Activated naive CD4-positive, alpha-beta T cell treated with anti-CD3 and anti-CD28 coated beads, Interleukin-2, amount 50 U/mL, for 72 hours (primary cell): ENCODE measurements at regions not wholly inside any gene's neighbourhood (a gene's known extent, or its start where the extent isn't known, plus 50 kb on each side); places are given as distances from the start of the nearest gene placed in this dataset.
A peak's percentile ranks its signal among the peaks of the same experiment; 100 is the strongest.
"Not testable (repeated sequence)": the region's sequence is repeated elsewhere in the genome, so short reads cannot be mapped to it uniquely, and the experiment has no call there.

ENCODE experiments used
- ATAC-seq, 2 donors: fragments of 150-1000 bp; cut with Tn5 transposase; 2 replicates each; pipeline ENCODE4 v1.10.0; 2021; ENCODE audit warnings: mild to moderate bottlenecking in 2 of 2, moderate library complexity in 2 of 2
- DNase-seq, 2 donors: peaks; one replicate each; pipeline ENCODE4 v3.0.0; 2021 to 2022; ENCODE audit warnings: low spot score in 2 of 2
- H3K27ac Mint-ChIP-seq, 2 donors: one replicate each; pipeline ENCODE4 v1.8.0; 2022; ENCODE audit warnings: mild to moderate bottlenecking in 2 of 2, mixed read lengths in 2 of 2
- H3K36me3 Mint-ChIP-seq, 2 donors: one replicate each; pipeline ENCODE4 v1.8.0; 2022; ENCODE audit warnings: mixed read lengths in 2 of 2
- H3K9me3 Mint-ChIP-seq, 2 donors: one replicate each; pipeline ENCODE4 v1.8.0; 2022; ENCODE audit warnings: mixed read lengths in 2 of 2

- Mint-ChIP-seq H3K36me3 (no peaks in the 10 kb centered on the region), H3K27ac (no peak overlapping the region), H3K9me3 (no peaks in the 10 kb centered on the region)
- DNase-seq (no peak), ATAC-seq (no peak)
These were observed 291.2 kb downstream of the HGF start for GRCh38 chr7:81478664-81479063.

GRCh38 chr7:81478201-81478600, 291.6 kb downstream of the HGF start:
- not testable (repeated sequence) for H3K9me3 Mint-ChIP-seq, H3K36me3 Mint-ChIP-seq, ATAC-seq

GRCh38 chr7:81473236-81473635, 296.6 kb downstream of the HGF start:
- Mint-ChIP-seq H3K36me3 (no peaks in the 10 kb centered on the region), H3K27ac (no peak overlapping the region), H3K9me3 (no peaks in the 10 kb centered on the region)
- no peak for ATAC-seq
- no peak for DNase-seq

More at GRCh38 chr7:81478201-81478600, 291.6 kb downstream of the HGF start:
- not testable (repeated sequence) for DNase-seq, H3K27ac Mint-ChIP-seq

GRCh38 chr7:81470724-81471379, 299.0 kb downstream of the HGF start:
- Mint-ChIP-seq H3K27ac (no peak overlapping the region), H3K36me3 (no peaks in the 10 kb centered on the region), H3K9me3 (no peaks in the 10 kb centered on the region)
- ATAC-seq = no peak
- no peak for DNase-seq

- no peaks in the 10 kb centered on the region for H3K36me3 Mint-ChIP-seq
- ATAC-seq (peak in 1 of 2 donors; percentile 46), DNase-seq (peak in 1 of 2 donors; percentile 19)
- no peak overlapping the region for H3K27ac Mint-ChIP-seq
- H3K9me3 Mint-ChIP-seq = no peaks in the 10 kb centered on the region
These were observed 299.8 kb downstream of the HGF start for GRCh38 chr7:81469869-81470723.

- no peak for DNase-seq
- Mint-ChIP-seq H3K36me3 (no peaks in the 10 kb centered on the region), H3K9me3 (no peaks in the 10 kb centered on the region), H3K27ac (no peak overlapping the region)
- no peak for ATAC-seq
These were observed 300.5 kb downstream of the HGF start for GRCh38 chr7:81469153-81469868.

- DNase-seq = no peak
- Mint-ChIP-seq H3K9me3 (no peaks in the 10 kb centered on the region), H3K27ac (no peak overlapping the region), H3K36me3 (no peaks in the 10 kb centered on the region)
- no peak for ATAC-seq
These were observed 301.3 kb downstream of the HGF start for GRCh38 chr7:81468526-81468925.

GRCh38 chr7:81467964-81468363, 301.9 kb downstream of the HGF start:
- H3K27ac Mint-ChIP-seq = no peak overlapping the region
- peaks cover 0 to 2% of the 10 kb centered on the region in 2 donors for H3K9me3 Mint-ChIP-seq
- H3K36me3 Mint-ChIP-seq = no peaks in the 10 kb centered on the region
- ATAC-seq (no peak), DNase-seq (no peak)

GRCh38 chr7:81462672-81463071, 307.2 kb downstream of the HGF start:
- DNase-seq (no peak), ATAC-seq (no peak)
- H3K27ac Mint-ChIP-seq = no peak overlapping the region
- H3K36me3 Mint-ChIP-seq = no peaks in the 10 kb centered on the region
- peaks cover 0 to 3% of the 10 kb centered on the region in 2 donors for H3K9me3 Mint-ChIP-seq

GRCh38 chr7:81460250-81461045, 309.4 kb downstream of the HGF start:
- ATAC-seq (no peak), DNase-seq (no peak)
- Mint-ChIP-seq H3K36me3 (no peaks in the 10 kb centered on the region), H3K27ac (no peak overlapping the region), H3K9me3 (peaks cover 0 to 12% of the 10 kb centered on the region in 2 donors)

- H3K9me3 Mint-ChIP-seq = peaks cover 0 to 13% of the 10 kb centered on the region in 2 donors
- no peak for DNase-seq
- H3K36me3 Mint-ChIP-seq = no peaks in the 10 kb centered on the region
- no peak overlapping the region for H3K27ac Mint-ChIP-seq
- no peak for ATAC-seq
These were observed 310.4 kb downstream of the HGF start for GRCh38 chr7:81459485-81459884.

- no peak for ATAC-seq
- H3K36me3 Mint-ChIP-seq = no peaks in the 10 kb centered on the region
- no peak for DNase-seq
- H3K9me3 Mint-ChIP-seq = peaks cover 0 to 20% of the 10 kb centered on the region in 2 donors
- H3K27ac Mint-ChIP-seq = no peak overlapping the region
These were observed 311.9 kb downstream of the HGF start for GRCh38 chr7:81457852-81458522.

- H3K27ac Mint-ChIP-seq, ATAC-seq, H3K36me3 Mint-ChIP-seq, DNase-seq: not testable (repeated sequence)
- peaks cover 12 to 23% of the 10 kb centered on the region in 2 donors for H3K9me3 Mint-ChIP-seq
These were observed 316.1 kb downstream of the HGF start for GRCh38 chr7:81453770-81454169.

GRCh38 chr7:81449105-81449504, 320.7 kb downstream of the HGF start:
- DNase-seq = no peak
- no peak for ATAC-seq
- Mint-ChIP-seq H3K27ac (no peak overlapping the region), H3K9me3 (peaks cover 10 to 12% of the 10 kb centered on the region in 2 donors), H3K36me3 (no peaks in the 10 kb centered on the region)

- ATAC-seq = no peak
- Mint-ChIP-seq H3K27ac (no peak overlapping the region), H3K9me3 (peaks cover 4 to 12% of the 10 kb centered on the region in 2 donors), H3K36me3 (no peaks in the 10 kb centered on the region)
- no peak for DNase-seq
These were observed 322.4 kb downstream of the HGF start for GRCh38 chr7:81447351-81447952.

GRCh38 chr7:81446212-81446611, 323.6 kb downstream of the HGF start:
- Mint-ChIP-seq H3K9me3 (peaks cover 4 to 6% of the 10 kb centered on the region in 2 donors), H3K36me3 (no peaks in the 10 kb centered on the region), H3K27ac (no peak overlapping the region)
- DNase-seq = no peak
- no peak for ATAC-seq
